Activated T-cell treated with anti-CD3 and anti-CD28 coated beads, Interleukin-2, amount 50 U/mL, for 1 hour (primary cell): ENCODE measurements at regions not wholly inside any gene's neighbourhood (a gene's known extent, or its start where the extent isn't known, plus 50 kb on each side); places are given as distances from the start of the nearest gene placed in this dataset.

Source experiments
- DNase-seq: peaks from one replicate; pipeline ENCODE4 v3.0.0-alpha.2; 2020

DNA sequence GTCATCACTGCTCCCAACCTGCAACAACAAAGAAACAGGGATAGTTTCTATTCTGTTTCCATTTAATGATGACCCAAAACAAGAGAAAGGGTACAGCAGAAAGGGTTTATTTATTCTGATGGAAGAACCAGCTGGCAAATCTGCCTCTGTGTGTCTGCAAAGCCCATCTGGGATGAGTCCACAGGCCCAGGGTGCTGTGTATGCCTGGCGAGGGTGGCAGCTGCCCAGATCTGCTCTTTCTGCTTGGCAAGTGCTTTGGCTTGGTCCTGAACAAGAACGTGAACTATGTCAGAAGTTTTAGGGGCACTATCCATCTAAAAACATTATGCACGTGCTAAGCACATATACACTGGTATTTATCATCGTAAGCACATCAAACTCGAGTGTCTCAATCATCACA, 333.8 kb downstream of the CXCL12 start:
- no peak for DNase-seq

DNA sequence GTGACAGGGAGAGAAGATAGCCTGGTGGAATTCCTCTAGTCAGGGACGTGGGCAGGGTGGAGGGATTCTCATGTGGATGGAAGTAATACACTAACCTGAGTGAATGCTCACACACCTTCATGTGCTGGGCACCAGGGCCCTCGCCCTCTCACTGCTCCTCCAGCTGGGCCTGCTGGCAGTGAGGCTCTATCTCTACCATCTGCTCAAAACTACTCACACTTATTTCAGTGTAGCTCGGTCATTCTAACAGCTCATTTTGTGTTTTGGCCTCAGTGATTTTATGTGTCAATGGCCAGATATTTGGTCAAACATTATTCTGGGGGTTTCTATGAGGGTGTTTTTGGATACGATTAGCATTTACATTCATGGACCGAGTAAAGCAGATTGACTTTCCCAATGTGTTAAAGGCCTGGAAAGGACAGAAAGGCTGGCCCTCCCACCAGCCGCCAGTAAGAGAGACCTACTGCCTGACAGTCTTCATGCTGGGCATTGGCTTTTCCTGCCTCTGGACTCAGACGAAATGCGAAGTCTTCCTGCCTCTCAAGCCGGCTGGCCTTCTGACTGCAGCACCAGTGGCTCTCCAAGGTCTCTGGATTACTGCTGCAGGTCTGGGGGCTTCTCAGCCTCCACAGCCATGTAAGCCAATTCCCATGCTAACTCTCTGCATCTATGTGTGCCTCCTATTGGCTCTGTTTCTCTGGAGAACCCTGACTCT, 335.4 kb downstream of the CXCL12 start:
- no peak for DNase-seq

- DNase-seq: no peak
These were observed 337.5 kb downstream of the CXCL12 start for GRCh38 chr10:44047361-44047760.

- DNase-seq: no peak
These were observed 338.3 kb downstream of the CXCL12 start for GRCh38 chr10:44046605-44047004.

- DNase-seq: no peak
These were observed 339.9 kb downstream of the CXCL12 start for GRCh38 chr10:44045020-44045419.

DNA sequence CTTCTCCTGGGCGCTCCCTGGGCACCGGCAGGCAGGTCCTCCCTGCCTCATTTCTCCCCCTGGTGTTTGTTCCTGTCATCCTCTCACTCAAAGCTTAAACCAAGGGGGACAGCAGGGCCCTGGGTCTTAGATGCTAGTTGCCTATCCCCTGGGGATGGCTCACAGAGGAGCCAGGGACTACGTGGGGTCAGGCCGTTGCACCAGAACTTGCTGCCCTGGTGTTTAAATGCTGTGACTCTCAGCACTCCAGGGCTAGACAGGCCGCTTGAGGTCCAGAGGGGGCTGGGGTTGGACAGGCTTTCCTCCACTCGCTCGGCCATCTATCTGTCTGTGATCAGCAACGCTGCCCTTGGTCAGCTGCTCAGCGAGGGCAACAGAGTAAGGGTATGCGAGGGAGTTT, 340.3 kb downstream of the CXCL12 start:
- no peak for DNase-seq

GRCh38 chr10:44043646-44044375, 341.1 kb downstream of the CXCL12 start:
- no peak for DNase-seq

DNA sequence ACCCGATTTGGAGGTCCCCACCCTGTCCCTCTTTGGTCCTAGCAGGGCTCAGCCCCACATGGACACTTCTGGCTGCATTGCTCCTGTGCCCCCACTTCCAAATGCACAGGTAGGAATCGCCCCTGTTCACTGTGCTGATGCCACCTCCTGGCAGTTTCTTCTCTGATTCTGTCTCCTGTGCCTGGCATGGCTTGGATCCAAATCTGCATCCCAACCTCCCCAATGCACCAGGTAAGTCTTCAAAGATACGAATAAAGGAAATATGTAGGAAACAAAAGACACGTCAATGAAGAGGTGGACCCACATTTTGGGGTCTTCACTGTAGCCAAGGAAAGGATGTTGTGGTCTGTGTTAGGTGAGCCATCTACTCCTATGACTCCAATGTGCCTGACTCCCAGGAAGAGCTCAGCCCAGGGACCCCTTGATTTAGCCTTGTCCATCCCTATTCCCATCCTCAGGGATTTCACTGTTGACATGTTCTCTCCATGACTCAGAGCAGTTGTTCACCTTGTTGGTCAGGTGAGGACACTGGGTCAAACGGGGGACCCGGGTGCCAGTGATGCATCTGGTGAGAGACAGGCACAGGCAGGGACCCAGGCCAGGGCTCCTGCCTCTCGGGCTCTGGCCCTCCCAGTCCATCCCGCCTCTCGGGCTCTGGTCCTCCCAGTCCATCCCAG, 341.8 kb downstream of the CXCL12 start:
- DNase-seq: no peak

DNA sequence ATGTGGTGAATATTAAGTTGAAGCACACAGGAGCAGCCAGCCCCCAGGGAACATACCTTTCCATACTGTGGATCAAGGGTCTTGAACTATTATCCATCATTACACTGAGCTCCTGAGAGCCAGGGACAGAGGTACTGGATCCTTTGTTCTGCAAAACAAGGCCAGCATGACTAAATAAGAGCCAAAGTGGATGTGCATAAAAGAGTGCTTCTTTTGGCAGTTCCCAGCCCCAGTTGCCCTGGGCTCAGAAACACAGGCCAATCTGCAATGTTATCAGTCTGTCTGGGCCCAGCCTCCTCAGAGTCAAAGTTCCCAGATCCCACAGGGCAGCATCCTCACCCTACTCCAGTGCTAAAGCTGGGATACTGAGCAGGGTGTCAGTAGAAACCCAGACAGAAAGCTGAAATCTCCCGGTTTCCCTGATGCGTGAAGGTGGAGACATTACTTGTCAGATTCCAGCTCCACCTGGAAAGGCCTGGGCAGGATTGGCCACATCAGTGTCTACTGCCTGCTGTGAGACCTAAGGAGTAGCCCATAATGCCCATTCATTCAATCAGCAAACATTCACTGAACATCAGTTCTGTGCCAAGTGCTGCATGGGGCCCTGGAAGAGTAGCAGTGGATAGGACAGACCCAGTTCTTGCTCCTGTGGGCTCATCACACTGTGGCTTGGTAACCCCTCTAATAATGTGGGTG, 342.7 kb downstream of the CXCL12 start:
- no peak for DNase-seq

DNA sequence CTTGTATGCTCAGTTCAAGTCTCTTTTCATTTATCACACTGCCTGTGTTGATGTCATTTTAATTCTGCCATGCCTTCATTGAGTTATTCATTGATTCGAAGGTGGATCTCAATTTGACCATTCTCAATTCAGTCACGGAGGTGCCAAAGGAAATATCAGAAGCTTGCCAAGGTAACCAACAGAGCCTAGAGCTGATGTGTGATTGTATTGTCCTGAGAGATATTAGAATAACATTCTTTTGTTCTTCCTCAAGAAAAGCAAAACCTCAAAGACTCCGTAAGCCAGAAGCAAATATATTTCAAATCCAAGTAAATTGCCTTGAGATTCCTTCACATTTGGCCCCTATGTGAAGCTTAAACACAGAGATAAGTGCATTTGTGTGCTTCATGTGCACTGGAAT, 345.3 kb downstream of the CXCL12 start:
- DNase-seq: no peak

- no peak for DNase-seq
These were observed 348.5 kb downstream of the CXCL12 start for GRCh38 chr10:44036425-44036824.

- no peak for DNase-seq
These were observed 349.3 kb downstream of the CXCL12 start for GRCh38 chr10:44035474-44036197.

DNA sequence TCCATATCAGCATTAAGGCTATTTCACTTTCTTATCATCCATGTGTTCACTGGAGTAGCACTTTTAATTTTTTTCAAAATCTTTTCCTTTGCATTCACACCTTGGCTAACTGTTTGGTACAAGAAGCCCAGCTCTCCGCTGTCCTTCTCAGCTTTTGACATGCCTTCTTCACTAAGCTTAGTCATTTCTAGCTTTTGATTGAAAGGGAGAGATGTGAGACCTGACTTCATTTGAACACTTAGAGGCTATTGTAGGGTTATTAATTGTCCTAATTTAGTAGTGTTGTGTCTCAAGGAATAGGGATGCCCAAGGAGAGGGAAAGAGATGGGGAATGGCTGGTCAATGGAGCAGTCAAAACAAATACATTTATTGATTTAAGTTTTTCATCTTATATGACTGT, 350.0 kb downstream of the CXCL12 start:
- DNase-seq: no peak

GRCh38 chr10:44033008-44033407, 351.9 kb downstream of the CXCL12 start:
- DNase-seq: no peak

DNA sequence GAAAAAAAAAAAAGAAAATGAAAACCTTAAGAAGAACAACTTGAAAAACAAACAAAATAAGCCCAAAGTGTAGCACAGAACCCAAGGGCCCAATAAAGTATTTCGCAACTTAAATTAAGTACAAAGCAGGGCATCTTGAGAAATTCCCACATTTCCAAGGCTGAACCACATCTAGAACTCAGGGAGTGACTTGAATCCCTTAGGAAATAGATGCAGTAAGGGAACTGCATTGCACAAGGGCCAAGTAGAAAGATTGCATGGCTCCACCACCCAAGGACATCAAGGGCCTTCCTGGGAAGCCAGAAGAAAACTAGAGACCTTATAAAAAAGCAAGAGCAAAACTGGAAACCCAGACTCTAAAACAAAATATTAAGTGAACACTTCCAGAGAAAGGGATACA, 352.7 kb downstream of the CXCL12 start:
- no peak for DNase-seq

DNA sequence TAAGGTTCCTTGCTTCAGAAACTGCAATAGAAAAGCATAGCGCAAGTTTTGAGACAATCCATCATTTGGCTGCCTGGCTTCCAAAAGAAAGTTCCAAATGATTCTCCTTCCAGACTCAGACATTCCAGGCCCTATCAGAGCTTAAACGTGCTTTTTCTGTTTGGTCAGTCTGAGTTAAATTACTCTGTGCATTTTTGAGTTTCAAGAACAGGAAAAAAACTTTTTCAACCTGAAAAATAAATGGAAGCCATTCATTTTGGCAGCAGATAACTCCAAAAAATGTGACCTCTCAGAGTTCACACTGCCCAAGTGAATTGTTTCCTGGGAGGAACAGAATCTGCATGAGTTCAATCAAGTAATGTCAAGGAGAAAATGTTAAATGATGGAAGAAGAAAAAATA, 354.2 kb downstream of the CXCL12 start:
- DNase-seq: no peak

DNA sequence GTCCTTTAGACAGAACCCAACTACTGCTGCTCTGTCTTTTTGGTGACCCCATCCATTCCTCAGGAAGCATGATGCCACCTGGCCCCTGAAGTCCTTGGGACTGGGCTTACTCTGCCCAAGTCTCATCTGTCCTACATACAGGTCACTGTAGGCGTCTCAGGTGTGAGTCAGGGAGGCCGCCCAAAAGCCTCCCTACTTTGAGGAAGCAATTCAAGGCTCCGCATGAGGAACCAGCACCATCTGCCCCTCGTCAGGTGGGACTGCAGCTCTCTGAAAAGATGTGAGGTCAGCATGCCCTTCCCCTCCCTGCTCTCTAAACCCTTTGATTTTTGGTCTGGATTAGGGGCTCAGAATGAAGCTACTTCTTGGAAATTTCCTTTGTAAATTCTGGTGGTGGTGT, 354.8 kb downstream of the CXCL12 start:
- no peak for DNase-seq

DNA sequence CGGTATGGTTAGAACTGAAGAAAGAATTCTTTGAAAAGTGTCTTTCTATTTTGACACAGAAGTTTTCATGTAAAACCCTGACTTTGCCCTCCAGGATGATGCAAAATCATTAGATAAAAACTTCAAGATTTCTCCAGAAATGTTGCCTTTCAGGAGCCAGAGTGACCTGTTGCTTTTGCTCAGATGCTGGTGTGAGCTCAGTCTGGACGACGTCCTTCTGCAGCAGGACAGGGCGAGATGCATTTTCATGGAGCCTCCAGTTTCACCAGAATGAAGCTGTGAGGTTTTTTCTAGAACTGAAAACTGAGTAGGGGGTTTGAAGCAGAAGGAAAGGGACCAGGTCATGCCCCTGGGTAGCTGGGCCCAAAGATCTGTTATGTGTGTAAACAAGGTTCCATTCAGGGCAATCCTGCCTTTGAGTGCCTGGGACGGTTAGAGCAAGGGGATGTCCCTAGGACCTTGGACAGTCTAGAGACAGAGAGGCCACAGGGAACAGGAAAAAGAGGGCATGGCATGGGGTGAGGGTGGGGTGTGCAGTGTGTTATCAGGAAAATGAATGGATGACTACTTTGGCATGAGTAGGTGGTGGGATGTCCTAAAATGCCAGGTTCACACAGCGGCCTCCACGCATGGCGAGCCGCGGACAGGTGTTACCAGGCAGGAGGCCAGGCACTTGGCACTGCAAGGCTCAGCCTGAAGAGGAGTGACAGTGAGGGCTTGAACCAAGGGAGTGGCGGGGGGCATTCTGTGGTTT, 356.3 kb downstream of the CXCL12 start:
- DNase-seq: no peak

DNA sequence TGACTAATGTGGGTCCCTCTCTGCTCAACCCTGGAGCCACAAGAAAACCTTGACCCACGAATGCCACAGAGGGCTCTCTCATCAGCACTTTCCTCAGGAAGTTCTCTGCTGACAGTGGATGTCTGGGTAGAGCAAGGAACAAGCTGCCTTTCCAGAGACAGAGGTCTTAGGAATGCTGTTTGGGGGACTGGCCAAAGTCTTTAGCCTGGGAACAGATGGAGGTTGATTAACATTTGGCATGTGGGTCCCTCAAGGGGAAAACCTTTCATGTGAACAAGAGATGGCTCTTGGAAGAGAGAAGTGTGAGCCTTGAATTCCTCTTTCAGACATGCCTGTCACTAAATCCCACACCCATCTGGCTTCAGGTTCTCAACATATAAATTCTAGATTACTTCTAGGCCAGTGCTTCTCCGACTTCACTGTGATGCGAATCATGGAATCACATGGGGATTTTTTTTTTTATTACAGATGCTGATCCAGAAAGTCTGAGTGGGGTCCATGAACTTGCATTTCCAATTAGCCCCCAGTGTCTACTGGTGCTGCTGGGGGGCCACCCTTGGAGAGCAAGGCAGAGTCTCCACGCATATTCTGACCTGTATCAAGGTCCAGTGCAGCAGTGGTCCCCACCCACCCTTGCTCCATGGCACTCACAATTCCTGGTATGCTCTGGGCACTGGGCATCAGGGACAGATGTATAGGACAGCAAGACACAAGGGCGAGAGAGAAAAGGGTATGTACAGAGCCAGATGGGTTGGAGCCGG, 360.4 kb downstream of the CXCL12 start:
- no peak for DNase-seq

DNA sequence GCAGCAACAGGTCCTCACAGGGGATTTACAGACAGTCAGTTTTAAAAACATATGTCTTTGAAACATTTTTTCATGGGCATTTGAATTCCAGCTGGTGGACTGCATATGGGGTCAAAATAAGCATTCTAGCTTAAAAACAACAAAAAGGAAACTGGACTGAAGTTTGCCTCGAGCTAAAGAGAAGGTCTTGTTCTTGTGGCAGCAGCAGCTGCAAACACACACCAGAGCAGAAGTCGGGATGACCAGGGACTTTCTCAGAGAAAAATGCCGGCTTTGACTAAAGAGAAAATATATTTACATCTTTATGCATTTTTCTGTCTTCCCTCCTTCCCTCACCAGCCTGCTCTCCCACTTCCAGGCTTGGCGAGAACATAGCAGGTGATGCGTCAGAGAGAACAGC, 361.4 kb downstream of the CXCL12 start:
- no peak for DNase-seq

GRCh38 chr10:44022203-44022602, 362.7 kb downstream of the CXCL12 start:
- DNase-seq: no peak
